OCI-LY3 (cell line): ENCODE measurements at regions not wholly inside any gene's neighbourhood (a gene's known extent, or its start where the extent isn't known, plus 50 kb on each side); places are given as distances from the start of the nearest gene placed in this dataset.

Experiments used
- H2AFZ ChIP-seq: fragments of 200-600, 300-600 bp; shearing (Covaris generic); 2 replicates; pipeline ENCODE4 v1.6.0; 2014; ENCODE audit warnings: antibody characterized with exemption, low read depth, low read length
- H3K27ac ChIP-seq: fragments of 200-600, 300-600 bp; sonication (generic); 2 replicates; pipeline ENCODE4 v1.5.1; 2014; ENCODE audit warnings: mild to moderate bottlenecking, low read length, moderate library complexity, mixed read lengths
- H3K27me3 ChIP-seq: fragments of 200-600, 300-600 bp; sonication (generic); 2 replicates; pipeline ENCODE4 v1.6.1; 2014; ENCODE audit warnings: low read depth, low read length, mixed read lengths
- H3K36me3 ChIP-seq: fragments of 200-600, 300-600 bp; sonication (generic); replicated peaks from 2 replicates; pipeline ENCODE3; 2014; ENCODE audit warnings: low read depth, low read length, mixed read lengths
- H3K4me1 ChIP-seq: fragments of 300-600, 200-600 bp; sonication (generic); 2 replicates; pipeline ENCODE4 v1.6.1; 2014; ENCODE audit warnings: low read length, mixed read lengths
- H3K4me2 ChIP-seq: fragments of 200-600, 300-600 bp; sonication (generic); 2 replicates; pipeline ENCODE4 v1.6.1; 2014; ENCODE audit warnings: low read length, mixed read lengths
- H3K4me3 ChIP-seq: fragments of 300-600, 200-600 bp; sonication (generic); 2 replicates; pipeline ENCODE4 v1.5.1; 2014; ENCODE audit warnings: antibody characterized with exemption, mild to moderate bottlenecking, low read length, moderate library complexity
- H3K79me2 ChIP-seq: fragments of 300-600, 200-600 bp; shearing (Covaris generic); 2 replicates; pipeline ENCODE4 v1.6.1; 2014; ENCODE audit warnings: mild to moderate bottlenecking, low read length, mixed read lengths
- H3K9ac ChIP-seq: fragments of 300-600, 200-600 bp; shearing (Covaris generic); 2 replicates; pipeline ENCODE4 v1.6.0; 2014; ENCODE audit warnings: mild to moderate bottlenecking, low read length, moderate library complexity
- H3K9me3 ChIP-seq: fragments of 200-600, 300-600 bp; shearing (Covaris generic); 2 replicates; pipeline ENCODE4 v1.6.1; 2014; ENCODE audit warnings: low read length, mixed read lengths; ENCODE audit not compliant: insufficient read depth
- H4K20me1 ChIP-seq: fragments of 200-600, 300-600 bp; sonication (generic); 2 replicates; pipeline ENCODE4 v1.6.1; 2016; ENCODE audit warnings: low read length, mixed read lengths; ENCODE audit not compliant: insufficient read depth
- CTCF ChIP-seq: fragments of 200-600, 300-600 bp; sonication (generic); IDR thresholded peaks from 2 replicates; pipeline ENCODE4 v1.5.1; 2014; ENCODE audit warnings: antibody characterized with exemption, low read length, low read depth
- EZH2phosphoT487 ChIP-seq: fragments of 200-600 bp; shearing (Covaris generic); IDR thresholded peaks from 2 replicates; pipeline ENCODE4 v1.6.1; 2018; ENCODE audit warnings: antibody characterized with exemption, mixed run types, low read depth

GRCh38 chr16:55145771-55146603 lies 178.0 kb upstream of the IRX6 start:
- Histone ChIP-seq H3K4me3 (no peak overlapping the region), H3K4me2 (no peak overlapping the region), H3K4me1 (no peaks in the 10 kb centered on the region), H2AFZ (no peak overlapping the region), H4K20me1 (no peaks in the 10 kb centered on the region), H3K79me2 (no peaks in the 10 kb centered on the region), H3K27me3 (no peaks in the 10 kb centered on the region), H3K9me3 (no peaks in the 10 kb centered on the region), H3K36me3 (no peaks in the 10 kb centered on the region), H3K9ac (no peak overlapping the region), H3K27ac (no peak overlapping the region)
- TF ChIP-seq EZH2phosphoT487 = no peak
- no peak for TF ChIP-seq CTCF

DNA sequence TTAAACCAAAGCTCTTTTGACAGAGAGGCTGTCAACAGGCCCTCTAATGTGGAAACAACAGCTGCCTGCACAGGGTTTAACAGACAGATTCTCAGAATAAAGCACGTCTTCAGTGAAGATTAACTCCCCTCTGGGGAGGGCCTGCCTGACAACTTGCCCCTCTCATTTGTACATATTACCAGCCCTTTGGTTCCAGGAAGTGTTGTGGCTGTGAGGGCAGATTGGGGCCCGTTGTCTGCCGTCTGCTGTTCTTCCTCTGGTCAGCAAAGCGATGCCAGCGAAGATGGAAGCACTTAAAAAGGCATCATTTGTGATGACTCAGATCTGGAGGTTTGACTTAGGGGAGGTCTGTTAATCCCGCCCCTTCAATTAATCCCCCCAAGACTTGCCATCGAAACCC lies 177.0 kb upstream of the IRX6 start:
- Histone ChIP-seq H4K20me1 (no peaks in the 10 kb centered on the region), H3K27me3 (no peaks in the 10 kb centered on the region), H3K36me3 (no peaks in the 10 kb centered on the region), H2AFZ (no peak overlapping the region), H3K27ac (no peak overlapping the region), H3K9me3 (no peaks in the 10 kb centered on the region), H3K4me3 (no peak overlapping the region), H3K9ac (no peak overlapping the region), H3K4me2 (no peak overlapping the region), H3K79me2 (no peaks in the 10 kb centered on the region), H3K4me1 (no peaks in the 10 kb centered on the region)
- TF ChIP-seq EZH2phosphoT487 (no peak), CTCF (no peak)

DNA sequence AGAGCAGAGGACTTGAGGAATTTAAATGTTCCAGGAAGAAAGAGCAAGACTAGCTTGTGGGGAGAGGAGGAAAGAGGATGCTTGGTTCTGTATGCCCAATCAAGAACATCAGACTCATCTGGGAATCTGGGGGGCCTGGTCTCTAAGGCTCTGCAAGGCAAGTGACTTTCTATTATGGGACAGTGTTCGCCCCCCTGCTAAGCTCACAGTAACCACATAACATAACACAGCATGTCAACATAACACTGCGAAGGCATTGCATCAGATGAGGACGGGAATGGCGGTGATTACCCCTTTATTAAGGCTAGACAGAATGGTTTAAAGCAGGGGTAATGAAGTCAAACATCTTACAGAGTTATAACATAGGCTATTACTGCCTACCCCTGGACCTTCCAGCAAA lies 176.6 kb upstream of the IRX6 start:
- Histone ChIP-seq H3K4me3 (no peak overlapping the region), H3K9ac (no peak overlapping the region), H3K9me3 (no peaks in the 10 kb centered on the region), H3K27me3 (no peaks in the 10 kb centered on the region), H4K20me1 (no peaks in the 10 kb centered on the region), H3K4me1 (no peaks in the 10 kb centered on the region), H3K36me3 (no peaks in the 10 kb centered on the region), H3K4me2 (no peak overlapping the region), H2AFZ (no peak overlapping the region), H3K27ac (no peak overlapping the region), H3K79me2 (no peaks in the 10 kb centered on the region)
- no peak for TF ChIP-seq EZH2phosphoT487
- TF ChIP-seq CTCF = no peak

DNA sequence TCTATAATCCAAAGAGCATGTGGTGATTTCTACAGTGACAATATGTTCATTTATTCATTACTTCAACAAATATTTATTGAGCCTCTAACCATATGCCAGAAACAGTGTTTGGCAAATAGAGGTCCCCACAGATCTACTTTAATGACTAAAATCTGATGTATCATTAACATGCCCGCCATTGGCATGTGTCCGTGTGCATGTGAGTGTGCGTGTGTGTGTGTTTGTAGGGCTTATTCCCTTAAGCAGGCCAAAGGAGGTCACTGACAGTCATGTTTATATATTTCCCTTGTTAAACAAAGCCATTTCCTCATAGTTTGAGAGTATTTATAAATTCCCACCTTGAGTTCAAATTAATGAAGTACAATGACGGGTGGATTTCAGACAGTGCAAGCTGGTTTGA lies 174.4 kb upstream of the IRX6 start:
- Histone ChIP-seq H4K20me1 (no peaks in the 10 kb centered on the region), H3K9ac (no peak overlapping the region), H2AFZ (no peak overlapping the region), H3K4me3 (no peak overlapping the region), H3K79me2 (no peaks in the 10 kb centered on the region), H3K4me1 (no peaks in the 10 kb centered on the region), H3K27ac (no peak overlapping the region), H3K4me2 (no peak overlapping the region), H3K9me3 (no peaks in the 10 kb centered on the region), H3K36me3 (no peaks in the 10 kb centered on the region), H3K27me3 (no peaks in the 10 kb centered on the region)
- no peak for TF ChIP-seq EZH2phosphoT487
- no peak for TF ChIP-seq CTCF
